KBM-7 (cell line): ENCODE measurements at regions not wholly inside any gene's neighbourhood (a gene's known extent, or its start where the extent isn't known, plus 50 kb on each side); places are given as distances from the start of the nearest gene placed in this dataset.

Experiments
- DNase-seq: peaks from one replicate; pipeline ENCODE4 v3.0.0-alpha.2; 2015
- in situ Hi-C: fragments of 300-500 bp; cut with MboI; formaldehyde crosslinking; loops from 2 replicates; pipeline ENCODE4 v1.14.3; 2020; ENCODE audit warnings: low sequenced_read_pairs, low pct_unique_long_range_greater_than_20kb, mixed read lengths

- in situ Hi-C loops = no loop called here
- no peak for DNase-seq
Measured at GRCh38 chr15:68499620-68500312, 67.8 kb upstream of the ITGA11 start.

GRCh38 chr15:68500363-68501258, 68.6 kb upstream of the ITGA11 start:
- in situ Hi-C loops = no loop called here

GRCh38 chr15:68501259-68501591, 69.3 kb upstream of the ITGA11 start:
- DNase-seq = no peak
- in situ Hi-C loops = no loop called here

More at GRCh38 chr15:68500363-68501258, 68.6 kb upstream of the ITGA11 start:
- DNase-seq = no peak

DNA sequence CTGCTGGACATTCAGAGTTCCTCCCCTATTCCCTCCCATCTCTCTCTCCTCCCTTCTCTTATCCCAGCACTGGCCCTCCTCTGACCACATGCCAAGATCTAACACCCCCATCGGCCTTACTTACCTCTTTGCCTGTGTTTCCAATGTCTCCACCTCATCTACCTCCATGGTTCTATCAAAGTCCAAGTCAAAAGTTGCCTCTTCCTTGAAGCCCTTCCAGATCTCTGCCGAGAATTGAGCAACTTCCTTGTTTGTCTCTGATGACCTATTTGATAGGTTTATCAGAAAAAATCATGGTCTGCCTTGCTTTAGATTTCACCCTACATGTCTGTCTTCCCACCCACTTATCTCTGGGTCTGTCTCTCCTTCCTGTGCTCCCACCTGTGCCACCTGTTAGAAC, 69.7 kb upstream of the ITGA11 start:
- in situ Hi-C loops = no loop called here

DNA sequence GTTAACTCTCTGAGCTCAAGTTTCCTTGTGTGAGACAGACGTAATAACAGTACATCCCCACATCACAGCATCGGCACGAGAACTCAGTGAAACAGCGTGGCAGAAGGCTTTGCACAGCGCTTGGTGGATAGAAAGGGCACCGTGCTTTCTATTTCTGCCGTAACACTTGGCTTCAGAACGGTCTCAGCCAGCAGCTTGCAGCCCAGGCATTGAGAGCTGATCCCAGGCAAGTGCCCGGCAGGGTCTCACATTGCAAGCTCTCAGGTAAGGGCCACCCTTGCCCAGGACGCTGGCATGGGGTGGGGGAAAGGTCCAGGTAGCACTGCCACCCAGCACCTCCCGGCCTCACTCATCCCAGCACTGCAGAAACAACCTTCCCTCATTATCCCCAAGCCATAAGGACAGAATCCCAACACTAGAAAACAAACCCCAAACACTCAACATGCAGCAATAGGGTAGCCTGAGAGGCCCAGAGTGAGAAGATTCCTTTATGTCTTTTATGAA, 70.5 kb upstream of the ITGA11 start:
- in situ Hi-C loops = no loop called here
- DNase-seq = no peak

More for the DNA sequence above, 69.7 kb upstream of the ITGA11 start:
- DNase-seq = no peak

DNA sequence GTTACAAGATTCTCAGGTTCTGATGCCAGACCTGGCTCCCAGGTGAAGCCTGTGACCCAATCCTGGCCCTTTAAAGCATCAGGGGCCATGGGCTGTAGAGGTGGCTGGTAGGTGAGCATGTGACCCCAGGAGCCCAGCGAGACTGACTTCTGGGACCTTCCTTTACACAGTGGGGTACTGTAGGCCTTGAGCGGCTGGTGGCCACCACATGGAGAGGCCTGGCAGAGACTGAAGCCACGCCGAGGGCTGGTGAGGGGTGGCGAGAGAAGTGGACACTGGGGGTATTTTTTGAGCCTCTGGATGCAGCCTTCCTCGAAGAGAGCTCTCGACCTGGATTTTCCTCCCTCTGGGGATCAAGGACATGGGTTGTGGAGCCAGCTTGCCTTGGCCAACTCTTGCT, 71.2 kb upstream of the ITGA11 start:
- in situ Hi-C loops = no loop called here
- DNase-seq = no peak

DNA sequence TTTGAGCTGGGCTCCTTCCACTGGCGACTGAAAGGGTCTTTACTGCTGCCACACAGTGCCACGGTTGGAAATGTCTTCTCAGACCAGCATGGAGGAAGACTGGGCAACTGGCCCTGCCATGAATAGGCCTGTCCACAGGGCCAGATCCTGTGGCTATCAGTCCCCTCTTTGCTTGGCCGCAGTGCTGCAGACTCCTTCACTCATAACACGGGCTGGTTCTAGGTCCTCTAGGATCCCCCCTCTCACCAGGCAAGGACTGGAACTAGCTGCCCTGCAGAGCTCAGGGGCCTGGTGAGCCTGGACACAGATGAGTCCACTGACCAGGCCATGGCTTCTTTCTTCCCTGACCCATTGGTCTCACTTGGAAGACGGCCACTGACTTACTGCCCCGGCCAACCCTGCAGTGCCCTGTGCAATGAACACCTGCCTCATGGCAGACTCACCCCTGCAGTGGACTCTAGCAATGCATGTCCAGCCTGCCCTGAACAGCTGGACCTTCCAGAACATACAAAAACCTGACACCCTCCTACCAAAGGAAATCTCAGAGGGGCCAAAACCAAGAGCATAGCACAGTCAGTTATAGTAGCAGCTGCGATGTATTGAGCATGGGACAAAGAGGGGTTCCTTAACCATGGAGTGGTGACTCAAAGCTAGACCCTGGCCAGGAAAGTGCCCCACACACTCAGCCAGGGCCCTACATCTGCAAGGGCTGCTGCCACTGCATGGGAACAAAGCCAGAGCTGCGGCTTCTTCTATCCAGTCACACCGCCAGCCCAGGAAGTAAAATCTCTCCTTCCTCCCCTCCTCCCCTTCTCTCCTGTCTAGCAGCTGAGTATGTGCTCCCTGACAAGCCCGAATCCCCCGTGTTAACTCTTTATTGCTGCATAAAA, 72.1 kb upstream of the ITGA11 start:
- in situ Hi-C loops = no loop called here

DNA sequence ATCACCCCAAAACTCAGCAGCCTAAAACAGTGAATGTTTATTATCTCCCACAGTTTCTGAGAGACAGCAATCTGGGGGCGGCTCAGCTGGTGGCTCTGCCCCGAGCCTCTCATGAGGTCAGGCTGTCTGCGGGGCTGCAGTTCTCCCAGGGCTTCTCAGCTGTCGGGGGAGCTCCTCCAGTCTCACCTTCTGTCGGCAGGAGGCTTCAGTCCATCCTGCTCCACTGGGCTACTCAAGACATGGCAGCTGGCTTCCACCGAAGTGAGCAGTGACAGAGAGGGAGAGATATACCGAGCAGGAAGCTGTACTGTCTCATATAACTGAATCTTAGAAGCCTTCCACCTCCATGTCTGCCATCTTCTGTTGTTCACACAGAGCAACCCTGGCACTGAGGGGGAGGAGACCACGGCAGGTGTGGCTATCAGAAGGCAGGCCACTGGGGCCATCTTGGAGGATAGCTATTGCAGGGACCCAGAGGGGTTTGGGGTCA, 72.8 kb upstream of the ITGA11 start:
- in situ Hi-C loops = no loop called here
- no peak for DNase-seq

More for the DNA sequence above, 72.1 kb upstream of the ITGA11 start:
- peak; percentile 50 for DNase-seq

- no peak for DNase-seq
- in situ Hi-C loops = no loop called here
Measured at GRCh38 chr15:68506071-68506470, 72.7 kb upstream of the CORO2B start.

- DNase-seq = no peak
- in situ Hi-C loops = no loop called here
Measured at GRCh38 chr15:68507447-68507846, 71.3 kb upstream of the CORO2B start.

GRCh38 chr15:68508485-68509189, 70.2 kb upstream of the CORO2B start:
- in situ Hi-C loops = no loop called here

GRCh38 chr15:68510558-68510957, 68.2 kb upstream of the CORO2B start:
- DNase-seq = peak; percentile 18
- in situ Hi-C loops = no loop called here

More at GRCh38 chr15:68508485-68509189, 70.2 kb upstream of the CORO2B start:
- no peak for DNase-seq

- no peak for DNase-seq
- in situ Hi-C loops = no loop called here
Measured at GRCh38 chr15:68511073-68511991, 67.5 kb upstream of the CORO2B start.

- in situ Hi-C loops = no loop called here
- DNase-seq = no peak
Measured at GRCh38 chr15:68512052-68512451, 66.7 kb upstream of the CORO2B start.

DNA sequence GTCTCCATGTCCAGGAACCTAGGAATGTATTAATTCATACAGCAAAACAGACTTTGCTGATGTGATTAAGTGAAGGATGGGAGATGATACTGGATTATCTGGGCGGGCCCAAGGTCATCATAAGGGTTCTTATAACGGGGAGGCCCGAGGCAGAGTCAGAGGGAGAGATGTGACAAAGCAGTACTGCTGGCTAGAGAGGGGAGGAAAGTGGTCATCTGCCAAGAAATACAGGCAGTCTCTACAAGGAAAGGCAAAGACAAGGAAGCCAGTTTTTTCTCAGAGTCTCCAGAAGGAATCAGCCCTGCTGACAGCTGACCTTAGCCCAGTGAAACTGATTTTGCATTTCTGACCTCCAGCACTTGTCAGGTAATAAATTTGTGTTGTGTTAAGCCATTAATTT, 66.2 kb upstream of the CORO2B start:
- no peak for DNase-seq
- in situ Hi-C loops = no loop called here

DNA sequence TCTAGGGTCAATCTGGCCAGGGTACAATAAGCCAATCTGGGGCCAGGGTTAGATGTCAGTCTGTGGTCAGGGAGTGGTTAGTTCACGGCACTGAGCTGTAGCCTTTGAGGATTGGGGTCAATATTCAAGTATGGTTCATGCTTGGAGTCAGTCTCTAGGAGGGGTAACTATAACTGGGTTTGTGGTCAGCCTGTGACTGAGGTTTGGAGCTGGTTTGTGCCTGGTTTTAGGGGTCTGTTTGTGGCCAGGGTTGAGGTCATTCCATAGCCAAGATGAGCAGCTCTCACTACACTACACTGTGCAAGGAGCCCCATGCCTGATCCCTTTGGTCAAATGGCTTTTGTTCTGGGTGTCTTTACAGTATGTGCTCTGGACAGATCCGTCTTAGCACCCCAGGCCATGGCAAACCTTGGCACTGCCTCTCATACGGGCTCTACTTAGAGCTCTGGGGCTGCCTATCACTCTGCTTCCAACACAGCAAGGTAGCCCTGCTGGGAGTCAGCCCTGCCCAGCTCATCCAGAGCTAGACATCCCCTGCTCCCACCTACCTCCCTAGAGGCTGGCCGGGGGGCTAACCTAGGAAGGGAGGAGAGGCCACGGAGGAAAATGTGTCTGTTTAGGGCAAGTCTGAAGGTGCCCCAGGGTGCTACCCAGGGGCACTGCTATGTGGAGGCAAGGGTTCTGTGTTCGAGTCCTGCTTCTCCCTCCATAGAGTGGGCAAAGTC, 63.3 kb upstream of the CORO2B start:
- in situ Hi-C loops = no loop called here
- no peak for DNase-seq

- DNase-seq = no peak
- in situ Hi-C loops = no loop called here
Measured at GRCh38 chr15:68517285-68517761, 61.5 kb upstream of the CORO2B start.
